Activated gamma-delta T cell (primary cell): ENCODE measurements at regions not wholly inside any gene's neighbourhood (a gene's known extent, or its start where the extent isn't known, plus 50 kb on each side); places are given as distances from the start of the nearest gene placed in this dataset.

Source experiments
- DNase-seq: peaks from one replicate; lab custom pipeline; 2025; lab: John Stamatoyannopoulos, UW

GRCh38 chr4:137069473-137069872 is 462.8 kb downstream of the PCDH18 start:
- DNase-seq = no peak

- no peak for DNase-seq
These were observed 464.6 kb downstream of the PCDH18 start for GRCh38 chr4:137067735-137068134.

- DNase-seq = no peak
These were observed 467.0 kb downstream of the PCDH18 start for GRCh38 chr4:137065311-137065710.

- no peak for DNase-seq
These were observed 468.3 kb downstream of the PCDH18 start for GRCh38 chr4:137063961-137064360.

- DNase-seq = no peak
These were observed 489.1 kb downstream of the PCDH18 start for GRCh38 chr4:137043184-137043583.

- DNase-seq = no peak
These were observed 492.9 kb downstream of the PCDH18 start for GRCh38 chr4:137039370-137039769.

GRCh38 chr4:137032222-137032621 is 500.1 kb downstream of the PCDH18 start:
- no peak for DNase-seq

GRCh38 chr4:137029026-137029425 is 503.3 kb downstream of the PCDH18 start:
- DNase-seq = no peak

GRCh38 chr4:137025484-137026059 is 506.7 kb downstream of the PCDH18 start:
- no peak for DNase-seq

- DNase-seq = no peak
These were observed 516.6 kb downstream of the PCDH18 start for GRCh38 chr4:137015426-137016409.

GRCh38 chr4:137000432-137000831 is 531.9 kb downstream of the PCDH18 start:
- DNase-seq = no peak

- DNase-seq = no peak
These were observed 540.3 kb downstream of the PCDH18 start for GRCh38 chr4:136992032-136992431.

- DNase-seq = no peak
These were observed 546.6 kb downstream of the PCDH18 start for GRCh38 chr4:136985683-136986082.

- no peak for DNase-seq
These were observed 565.2 kb downstream of the PCDH18 start for GRCh38 chr4:136967069-136967468.

- DNase-seq = no peak
These were observed 566.8 kb downstream of the PCDH18 start for GRCh38 chr4:136965478-136965877.

GRCh38 chr4:136962868-136963267 is 569.4 kb downstream of the PCDH18 start:
- DNase-seq = no peak

- no peak for DNase-seq
These were observed 585.9 kb downstream of the PCDH18 start for GRCh38 chr4:136946307-136946907.

- no peak for DNase-seq
These were observed 592.5 kb downstream of the PCDH18 start for GRCh38 chr4:136939781-136940180.

- DNase-seq = no peak
These were observed 596.4 kb downstream of the PCDH18 start for GRCh38 chr4:136935871-136936270.

GRCh38 chr4:136935305-136935704 is 597.0 kb downstream of the PCDH18 start:
- no peak for DNase-seq

GRCh38 chr4:136934601-136935000 is 597.7 kb downstream of the PCDH18 start:
- DNase-seq = no peak

GRCh38 chr4:136931781-136932180 is 600.5 kb downstream of the PCDH18 start:
- DNase-seq = no peak

- DNase-seq = no peak
These were observed 603.3 kb downstream of the PCDH18 start for GRCh38 chr4:136928957-136929411.
